IgD-negative memory B cell (primary cell): ENCODE measurements at regions not wholly inside any gene's neighbourhood (a gene's known extent, or its start where the extent isn't known, plus 50 kb on each side); places are given as distances from the start of the nearest gene placed in this dataset.
"Not testable (repeated sequence)": the region's sequence is repeated elsewhere in the genome, so short reads cannot be mapped to it uniquely, and the experiment has no call there.

Source experiments
- H3K27ac Mint-ChIP-seq, 3 donors: one replicate each; pipeline ENCODE4 v1.8.0; 2020 to 2022; ENCODE audit warnings: mild to moderate bottlenecking in 3 of 3, mixed read lengths in 3 of 3, moderate library complexity in 1 of 3
- H3K27me3 Mint-ChIP-seq: one replicate; pipeline ENCODE4 v1.8.0; 2021; ENCODE audit warnings: mixed read lengths
- H3K36me3 Mint-ChIP-seq: one replicate; pipeline ENCODE4 v1.8.0; 2020; ENCODE audit warnings: mild to moderate bottlenecking, mixed read lengths
- H3K4me1 Mint-ChIP-seq, 3 donors: one replicate each; pipeline ENCODE4 v1.8.0; 2020 to 2022; ENCODE audit warnings: mixed read lengths in 3 of 3, mild to moderate bottlenecking in 1 of 3
- H3K4me3 Mint-ChIP-seq, 4 donors: one replicate each; pipeline ENCODE4 v1.8.0; 2020 to 2022; ENCODE audit warnings: mild to moderate bottlenecking in 4 of 4, mixed read lengths in 4 of 4, moderate library complexity in 3 of 4
- H3K9me3 Mint-ChIP-seq, 3 donors: one replicate each; pipeline ENCODE4 v1.8.0; 2020 to 2021; ENCODE audit warnings: mixed read lengths in 3 of 3, mild to moderate bottlenecking in 1 of 3

DNA sequence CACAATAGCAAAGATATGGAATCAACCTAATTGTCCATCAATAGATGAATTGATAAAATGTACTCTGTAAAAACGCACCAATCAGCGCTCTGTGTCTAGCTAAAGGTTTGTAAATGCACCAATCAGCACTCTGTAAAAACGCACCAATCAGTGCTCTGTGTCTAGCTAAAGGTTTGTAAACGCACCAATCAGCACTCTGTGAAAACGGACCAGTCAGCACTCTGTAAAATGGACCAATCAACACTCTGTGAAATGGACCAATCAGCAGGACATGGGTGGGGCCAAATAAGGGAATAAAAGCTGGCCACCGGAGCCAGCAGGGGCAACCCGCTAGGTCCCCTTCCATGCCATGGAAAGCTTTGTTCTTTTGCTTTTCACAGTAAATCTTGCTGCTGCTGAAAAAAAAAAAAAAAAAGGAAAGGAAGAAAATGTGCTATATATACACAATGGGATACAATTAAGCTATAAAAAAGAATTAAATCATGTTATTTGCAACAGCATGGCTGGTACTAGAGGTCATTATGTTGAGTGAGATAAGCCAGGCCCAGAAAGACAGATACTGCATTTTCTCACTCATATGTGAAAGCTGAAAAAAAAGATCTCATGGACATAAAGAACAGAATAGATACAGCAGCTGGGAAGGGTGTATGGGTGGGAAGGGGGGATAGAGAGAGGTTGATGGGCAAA lies 189.1 kb upstream of the JADE1 start:
- H3K27me3 Mint-ChIP-seq, H3K9me3 Mint-ChIP-seq, H3K4me3 Mint-ChIP-seq, H3K4me1 Mint-ChIP-seq, H3K36me3 Mint-ChIP-seq, H3K27ac Mint-ChIP-seq: not testable (repeated sequence)

DNA sequence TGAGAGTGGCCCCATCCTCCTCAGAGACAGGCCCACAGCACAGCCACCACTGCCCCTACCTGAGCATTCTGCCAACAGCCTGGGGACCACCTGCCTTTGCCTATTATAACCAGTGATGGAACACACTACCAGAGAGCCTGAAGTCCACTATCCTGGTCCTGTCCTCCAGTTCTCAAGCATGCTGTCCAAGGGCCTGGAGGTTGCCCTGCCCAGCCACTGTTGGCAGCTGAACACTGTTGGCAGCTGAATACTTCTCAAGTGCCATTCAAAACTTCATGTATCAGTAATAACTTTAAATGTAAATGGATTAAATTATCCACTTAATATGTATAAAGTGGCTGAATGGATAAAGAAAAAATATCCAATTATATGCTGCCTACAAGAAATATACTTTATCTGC lies 194.3 kb upstream of the JADE1 start:
- no peaks in the 10 kb centered on the region for H3K36me3 Mint-ChIP-seq
- H3K9me3 Mint-ChIP-seq: peaks cover 0 to 6% (median 4%) of the 10 kb centered on the region in 3 donors
- H3K4me1 Mint-ChIP-seq: no peaks in the 10 kb centered on the region
- no peak overlapping the region for H3K4me3 Mint-ChIP-seq
- H3K27ac Mint-ChIP-seq: peak overlapping the region in 1 of 3 donors; percentile 40
- no peaks in the 10 kb centered on the region for H3K27me3 Mint-ChIP-seq

DNA sequence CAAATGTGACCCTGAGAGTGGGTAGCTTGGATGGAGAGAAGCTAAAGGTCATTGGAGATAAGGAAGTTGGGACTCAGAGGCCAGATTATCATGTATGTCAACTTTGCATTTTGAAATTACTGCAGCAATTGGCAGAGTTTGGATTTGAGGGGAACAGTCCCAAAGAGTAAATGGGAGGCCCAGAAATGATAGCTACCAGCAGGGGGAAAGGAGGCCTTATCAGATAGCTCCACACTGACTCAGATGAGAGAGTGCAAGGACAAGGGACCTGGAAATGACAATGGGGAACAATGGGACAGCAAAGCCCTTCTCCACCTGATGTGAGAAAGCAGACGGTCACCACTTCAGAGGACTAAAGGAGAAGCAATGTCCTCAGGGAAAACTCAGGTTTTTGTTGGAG lies 201.5 kb upstream of the JADE1 start:
- Mint-ChIP-seq H3K4me1 (peaks cover 0 to 2% (median 0%) of the 10 kb centered on the region in 3 donors), H3K9me3 (peaks cover 0 to 1% (median 0%) of the 10 kb centered on the region in 3 donors), H3K36me3 (no peaks in the 10 kb centered on the region), H3K27me3 (peaks cover 2% of the 10 kb centered on the region), H3K4me3 (no peak overlapping the region), H3K27ac (no peak overlapping the region)

DNA sequence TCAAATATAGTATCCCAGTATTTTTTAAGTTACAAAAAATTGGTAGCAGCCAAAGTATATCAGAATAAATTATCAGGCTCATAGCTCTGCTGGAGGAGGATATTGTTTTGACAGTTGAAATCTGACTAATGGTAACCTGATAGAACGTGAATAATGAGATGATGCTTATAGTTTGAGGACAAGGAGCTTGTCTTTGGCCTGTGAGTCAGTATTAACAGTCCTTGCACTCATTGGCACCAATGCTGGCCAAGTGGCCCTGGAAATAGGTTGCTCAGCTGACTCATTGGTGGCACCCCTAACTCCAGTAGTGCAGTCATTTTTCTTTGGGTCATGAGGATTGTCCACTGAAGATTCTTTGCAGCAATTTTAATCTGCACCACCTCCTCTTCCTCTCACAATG lies 203.3 kb upstream of the JADE1 start:
- no peaks in the 10 kb centered on the region for H3K36me3 Mint-ChIP-seq
- peaks cover 0 to 2% (median 0%) of the 10 kb centered on the region in 3 donors for H3K4me1 Mint-ChIP-seq

DNA sequence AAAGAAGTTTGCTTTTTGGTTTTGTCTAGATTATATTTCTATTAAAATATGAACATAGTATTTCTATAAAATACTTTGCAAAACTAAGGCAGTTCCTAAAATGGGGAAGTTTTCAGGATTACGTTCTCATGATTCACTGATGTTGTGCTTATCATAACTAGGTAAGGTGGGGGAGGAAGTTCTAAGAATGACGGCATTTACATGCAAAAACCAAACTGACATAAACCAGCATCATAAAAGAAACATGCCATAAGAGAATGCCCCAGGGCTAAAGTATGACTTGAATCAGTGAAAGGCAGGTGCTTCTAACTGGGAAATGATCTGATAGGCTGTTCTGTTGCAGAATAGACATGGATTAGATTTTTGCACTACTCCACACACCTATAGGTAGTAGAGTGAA lies 204.7 kb upstream of the JADE1 start:
- Mint-ChIP-seq H3K9me3 (peaks cover 0 to 1% (median 0%) of the 10 kb centered on the region in 3 donors), H3K4me3 (no peak overlapping the region), H3K27ac (no peak overlapping the region), H3K4me1 (peaks cover 0 to 2% (median 0%) of the 10 kb centered on the region in 3 donors), H3K36me3 (no peaks in the 10 kb centered on the region), H3K27me3 (peaks cover 2% of the 10 kb centered on the region)

More for the DNA sequence above, 203.3 kb upstream of the JADE1 start:
- Mint-ChIP-seq H3K27me3 (peaks cover 2% of the 10 kb centered on the region), H3K9me3 (peaks cover 0 to 1% (median 0%) of the 10 kb centered on the region in 3 donors), H3K27ac (no peak overlapping the region), H3K4me3 (no peak overlapping the region)

DNA sequence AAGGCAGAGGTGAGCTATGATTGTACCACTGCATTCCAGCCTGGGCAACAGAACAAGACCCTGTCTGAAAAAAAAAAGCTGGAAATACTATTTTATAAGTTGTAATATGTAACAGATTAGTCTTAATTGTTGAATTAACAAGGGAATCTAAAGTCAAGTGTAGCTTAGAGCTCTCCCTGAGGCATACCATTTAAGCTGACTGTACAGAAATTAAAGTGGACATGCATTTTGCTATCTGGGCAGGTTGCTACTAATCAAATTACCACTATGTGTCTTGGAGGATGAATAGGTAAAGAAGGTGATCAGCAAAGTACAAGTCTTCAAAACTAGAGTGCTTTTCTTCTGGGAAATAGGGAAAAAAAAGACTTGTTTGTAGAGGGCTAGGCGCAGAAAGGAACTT lies 205.3 kb upstream of the JADE1 start:
- H3K4me3 Mint-ChIP-seq: no peak overlapping the region
- H3K36me3 Mint-ChIP-seq: no peaks in the 10 kb centered on the region
- no peak overlapping the region for H3K27ac Mint-ChIP-seq
- peaks cover 0 to 2% (median 0%) of the 10 kb centered on the region in 3 donors for H3K4me1 Mint-ChIP-seq
- peaks cover 0 to 1% (median 0%) of the 10 kb centered on the region in 3 donors for H3K9me3 Mint-ChIP-seq
- H3K27me3 Mint-ChIP-seq: peaks cover 4% of the 10 kb centered on the region

DNA sequence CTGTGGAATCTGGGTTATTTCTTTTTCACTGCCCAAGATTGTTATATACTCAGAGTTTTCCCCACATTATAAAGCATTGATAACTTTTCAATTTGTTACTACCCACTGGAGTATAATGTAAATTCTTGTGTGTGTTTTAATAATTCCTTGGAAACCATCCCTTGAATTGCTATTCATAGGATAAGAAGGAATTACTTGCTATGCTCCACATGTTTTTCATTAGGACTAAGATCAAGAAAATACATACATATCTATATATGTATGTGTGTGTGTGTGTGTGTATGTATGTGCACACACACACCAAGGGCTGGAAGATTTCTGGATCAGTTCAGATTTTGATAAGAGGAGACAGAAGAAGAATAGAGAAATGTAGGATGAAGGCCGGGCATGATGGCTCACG lies 206.4 kb upstream of the JADE1 start:
- Mint-ChIP-seq H3K27ac (no peak overlapping the region), H3K9me3 (peaks cover 0 to 1% (median 0%) of the 10 kb centered on the region in 3 donors), H3K27me3 (peaks cover 4% of the 10 kb centered on the region), H3K36me3 (no peaks in the 10 kb centered on the region), H3K4me3 (no peak overlapping the region), H3K4me1 (peaks cover 0 to 2% (median 0%) of the 10 kb centered on the region in 3 donors)

DNA sequence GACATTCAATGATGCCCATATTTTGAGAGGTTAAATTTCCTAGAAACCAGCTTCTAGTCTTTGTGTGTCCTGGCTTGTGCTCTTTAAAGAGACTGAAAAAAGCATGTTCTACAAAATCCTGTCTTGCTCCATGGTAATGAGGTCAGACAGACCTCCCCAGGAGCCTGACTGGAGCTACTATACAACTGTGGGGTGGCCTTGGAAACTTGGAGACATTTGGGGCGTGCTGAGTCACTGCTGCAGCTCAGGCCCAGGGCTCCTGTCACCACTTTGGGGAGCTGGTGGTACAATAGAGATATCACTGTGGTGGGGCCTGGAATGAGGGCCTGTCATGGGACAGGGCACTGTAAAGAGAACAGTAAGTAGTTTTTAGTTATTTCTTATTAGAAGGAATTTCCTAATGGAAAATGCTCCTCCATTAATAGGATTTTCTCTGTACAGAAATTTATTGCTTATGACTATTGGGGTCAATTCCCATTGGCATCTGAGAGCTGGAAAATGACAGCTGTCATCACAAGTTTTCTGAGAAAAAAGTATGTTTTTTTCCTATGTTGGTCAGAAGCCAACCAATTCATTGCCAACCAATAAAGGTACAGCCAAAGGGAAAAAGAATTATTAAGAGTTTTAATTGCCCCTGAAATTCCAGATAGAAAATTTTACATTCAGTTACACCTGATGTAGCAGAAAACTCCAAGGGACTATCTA lies 207.4 kb upstream of the JADE1 start:
- Mint-ChIP-seq H3K36me3 (no peaks in the 10 kb centered on the region), H3K9me3 (no peaks in the 10 kb centered on the region), H3K27me3 (peaks cover 4% of the 10 kb centered on the region), H3K4me3 (no peak overlapping the region), H3K27ac (no peak overlapping the region), H3K4me1 (no peaks in the 10 kb centered on the region)

DNA sequence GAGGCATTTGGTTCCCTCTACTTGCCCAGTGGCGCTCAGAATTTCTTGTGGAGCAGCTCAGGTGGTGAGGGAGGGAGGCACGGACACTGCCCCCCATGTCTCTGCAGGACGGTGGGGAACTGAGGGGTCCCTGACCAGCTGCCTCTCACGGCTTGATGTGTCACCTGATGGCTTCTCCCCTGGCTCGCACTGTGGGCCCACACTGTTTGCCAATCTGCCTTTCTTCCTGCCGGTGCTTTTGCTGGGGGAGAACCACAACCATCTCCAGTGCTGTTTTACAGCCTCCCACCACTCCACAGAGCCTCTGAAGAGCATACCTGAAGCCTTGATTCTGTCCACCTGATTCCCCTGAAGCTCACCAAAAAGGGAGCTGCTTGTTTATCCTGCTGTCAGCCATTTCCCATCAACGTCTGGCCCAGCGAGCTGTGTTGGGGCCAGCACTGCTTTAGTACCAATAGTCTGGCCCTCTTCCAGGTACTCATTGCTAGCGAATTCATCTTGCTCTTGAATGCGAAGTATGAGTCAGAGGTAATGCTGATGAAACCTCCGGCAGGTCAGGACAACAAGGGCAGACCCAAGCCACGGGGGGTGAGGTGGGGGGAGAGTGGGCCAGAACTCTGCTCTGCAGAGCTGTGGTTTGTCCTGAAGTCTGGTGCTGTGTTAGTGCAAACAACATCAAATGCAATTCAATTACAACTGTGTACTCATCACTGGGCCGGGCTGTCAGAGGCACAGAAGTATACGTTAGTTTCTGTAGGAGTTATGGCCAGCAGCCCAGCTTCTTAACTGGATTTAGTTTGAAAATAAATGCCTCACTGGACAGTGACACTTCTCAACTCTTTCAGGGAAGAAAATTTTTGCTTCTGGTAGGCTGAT lies 208.3 kb upstream of the JADE1 start:
- no peak overlapping the region for H3K27ac Mint-ChIP-seq
- no peaks in the 10 kb centered on the region for H3K4me1 Mint-ChIP-seq
- peaks cover 0 to 6% (median 2%) of the 10 kb centered on the region in 3 donors for H3K9me3 Mint-ChIP-seq
- H3K27me3 Mint-ChIP-seq: peaks cover 4% of the 10 kb centered on the region
- H3K4me3 Mint-ChIP-seq: no peak overlapping the region
- H3K36me3 Mint-ChIP-seq: no peaks in the 10 kb centered on the region

DNA sequence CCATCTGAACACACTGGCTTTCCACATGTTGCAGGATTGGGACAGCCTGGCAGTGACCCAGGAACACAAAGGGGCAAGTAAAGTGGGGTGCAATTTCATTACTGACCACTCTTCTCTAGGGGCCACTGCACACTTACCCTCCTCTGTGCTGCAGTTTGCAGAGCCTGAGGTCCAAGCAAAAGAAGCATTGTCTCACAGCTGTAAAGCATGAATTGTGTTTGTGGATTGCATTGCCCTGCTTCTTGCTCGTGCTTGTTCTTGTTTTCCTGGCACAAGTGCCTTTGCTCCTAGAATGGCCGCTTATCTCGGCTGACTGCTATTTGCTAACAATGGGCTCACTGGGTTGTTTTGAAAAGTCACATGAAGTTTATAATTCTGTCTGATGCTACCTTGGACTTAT lies 209.1 kb upstream of the JADE1 start:
- H3K36me3 Mint-ChIP-seq: no peaks in the 10 kb centered on the region
- H3K27ac Mint-ChIP-seq: no peak overlapping the region
- H3K4me1 Mint-ChIP-seq: no peaks in the 10 kb centered on the region
- no peak overlapping the region for H3K4me3 Mint-ChIP-seq
- peaks cover 4% of the 10 kb centered on the region for H3K27me3 Mint-ChIP-seq
- H3K9me3 Mint-ChIP-seq: peaks cover 0 to 11% (median 2%) of the 10 kb centered on the region in 3 donors

DNA sequence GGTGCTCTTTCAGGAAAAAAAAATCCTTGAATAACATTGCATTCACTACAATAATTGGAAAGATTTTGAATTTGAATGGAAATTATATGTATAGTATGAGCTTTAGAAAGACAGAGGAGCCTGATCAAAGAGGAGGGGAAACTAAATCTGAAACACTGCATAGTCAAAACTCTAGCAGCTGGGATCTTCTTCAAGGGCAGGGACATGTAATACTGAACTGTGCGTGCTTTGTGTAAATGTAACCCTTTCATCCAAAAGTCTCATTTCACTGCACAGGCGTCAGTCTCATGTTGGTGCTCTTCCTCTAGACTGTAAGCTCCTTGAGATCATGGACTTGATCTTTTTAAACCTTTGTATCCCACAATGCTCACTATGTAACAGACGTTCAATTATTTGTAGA lies 212.0 kb upstream of the JADE1 start:
- H3K9me3 Mint-ChIP-seq: peaks cover 0 to 19% (median 8%) of the 10 kb centered on the region in 3 donors
- no peaks in the 10 kb centered on the region for H3K4me1 Mint-ChIP-seq
- H3K36me3 Mint-ChIP-seq: no peaks in the 10 kb centered on the region
- no peak overlapping the region for H3K4me3 Mint-ChIP-seq
- no peak overlapping the region for H3K27ac Mint-ChIP-seq
- peaks cover 4% of the 10 kb centered on the region for H3K27me3 Mint-ChIP-seq

DNA sequence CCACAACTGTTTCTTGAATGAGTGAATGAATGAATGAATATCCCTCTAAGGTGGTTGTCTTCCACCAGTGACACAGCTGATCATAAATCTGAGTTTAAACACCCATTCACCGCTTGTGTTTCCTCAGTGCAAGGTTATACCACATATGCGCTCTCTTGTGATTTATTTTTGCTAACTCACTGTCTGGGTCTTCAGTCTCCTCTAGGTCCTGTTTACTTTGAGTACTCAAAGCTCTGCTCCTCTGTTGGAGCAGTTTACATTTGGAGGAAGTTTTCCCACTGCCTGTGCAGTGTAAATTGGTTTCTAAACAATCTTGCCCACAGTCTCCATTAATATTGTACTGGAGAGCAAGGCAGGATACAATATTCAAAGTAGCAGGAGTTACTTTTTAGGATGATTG lies 212.6 kb upstream of the JADE1 start:
- Mint-ChIP-seq H3K27ac (no peak overlapping the region), H3K4me3 (no peak overlapping the region), H3K4me1 (no peaks in the 10 kb centered on the region), H3K27me3 (peaks cover 4% of the 10 kb centered on the region), H3K9me3 (peaks cover 0 to 19% (median 8%) of the 10 kb centered on the region in 3 donors), H3K36me3 (no peaks in the 10 kb centered on the region)

DNA sequence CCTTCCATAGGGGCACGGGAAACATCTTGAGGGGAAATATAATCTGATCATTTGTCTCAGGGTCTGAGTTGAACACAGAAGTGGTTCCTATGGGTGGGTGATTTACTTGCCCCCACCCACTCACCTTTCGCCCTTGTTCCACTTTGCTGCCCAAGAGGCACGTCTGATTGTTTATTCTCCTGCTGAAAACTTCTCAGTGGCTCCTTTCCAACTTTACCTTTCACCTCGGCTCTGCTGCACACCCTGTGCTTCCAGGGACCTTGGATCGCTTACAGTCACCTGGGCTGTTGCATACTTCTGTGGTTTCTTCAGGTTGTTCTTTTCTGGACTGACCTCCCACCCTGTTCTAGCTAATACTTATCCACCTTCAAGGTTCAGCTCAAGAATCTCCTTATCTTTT lies 213.4 kb upstream of the JADE1 start:
- H3K4me1 Mint-ChIP-seq: no peaks in the 10 kb centered on the region
- H3K9me3 Mint-ChIP-seq: peaks cover 0 to 19% (median 8%) of the 10 kb centered on the region in 3 donors
- H3K27ac Mint-ChIP-seq: no peak overlapping the region
- H3K27me3 Mint-ChIP-seq: peaks cover 5% of the 10 kb centered on the region
- H3K36me3 Mint-ChIP-seq: no peaks in the 10 kb centered on the region
- H3K4me3 Mint-ChIP-seq: no peak overlapping the region

DNA sequence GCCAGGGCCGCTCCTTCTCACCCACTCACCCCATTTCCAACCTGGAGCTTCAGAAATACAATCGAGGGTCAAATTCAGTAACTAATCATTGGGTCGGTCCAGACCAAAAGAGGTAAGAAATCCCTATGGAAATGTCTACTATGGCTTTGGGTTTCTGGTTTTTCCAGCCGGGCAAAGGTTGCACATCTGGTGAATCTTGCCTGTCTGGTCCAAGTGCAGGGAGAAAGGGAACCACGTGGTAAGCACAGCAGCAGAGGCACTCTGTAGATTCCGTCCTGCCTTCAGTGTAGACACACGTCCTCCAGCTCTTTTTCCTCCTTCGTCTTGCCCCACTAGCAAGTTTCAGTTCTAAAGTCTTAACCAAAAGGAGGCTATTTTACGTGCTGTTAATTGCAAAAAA lies 218.0 kb upstream of the JADE1 start:
- Mint-ChIP-seq H3K27ac (no peak overlapping the region), H3K36me3 (no peaks in the 10 kb centered on the region), H3K9me3 (peaks cover 0 to 15% (median 8%) of the 10 kb centered on the region in 3 donors), H3K4me1 (no peaks in the 10 kb centered on the region), H3K27me3 (peaks cover 2% of the 10 kb centered on the region), H3K4me3 (no peak overlapping the region)

DNA sequence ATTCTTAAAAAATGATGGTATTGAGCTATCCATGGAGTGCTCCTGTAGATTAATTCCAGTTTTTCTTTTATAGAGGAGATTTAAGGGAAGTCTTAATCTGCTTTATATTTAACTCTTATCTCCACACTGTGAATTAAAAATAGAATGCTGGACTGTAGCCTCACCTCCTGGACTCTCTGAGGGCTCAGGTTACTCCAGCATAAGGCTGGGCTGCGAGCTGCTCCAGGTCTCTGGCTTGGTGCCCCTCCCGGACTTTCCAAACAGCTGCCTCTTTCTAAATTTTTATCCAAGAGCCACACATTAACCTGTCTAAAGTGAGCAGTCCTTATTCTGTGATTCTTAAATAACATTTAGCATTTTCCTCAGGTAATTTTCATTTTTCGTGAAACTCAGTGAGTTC lies 218.7 kb upstream of the JADE1 start:
- Mint-ChIP-seq H3K9me3 (peaks cover 0 to 9% (median 5%) of the 10 kb centered on the region in 3 donors), H3K4me1 (no peaks in the 10 kb centered on the region), H3K4me3 (no peak overlapping the region), H3K27ac (no peak overlapping the region), H3K36me3 (no peaks in the 10 kb centered on the region), H3K27me3 (peaks cover 2% of the 10 kb centered on the region)
